Activated CD4-positive, CD25-positive, alpha-beta regulatory T cell treated with anti-CD3 and anti-CD28 coated beads, Interleukin-2, amount 50 U/mL, for 16 hours (primary cell): ENCODE measurements at regions not wholly inside any gene's neighbourhood (a gene's known extent, or its start where the extent isn't known, plus 50 kb on each side); places are given as distances from the start of the nearest gene placed in this dataset.

Source experiments
- DNase-seq: peaks from one replicate; pipeline ENCODE4 v3.0.0-alpha.2; 2020; ENCODE audit warnings: low read depth, low spot score

DNA sequence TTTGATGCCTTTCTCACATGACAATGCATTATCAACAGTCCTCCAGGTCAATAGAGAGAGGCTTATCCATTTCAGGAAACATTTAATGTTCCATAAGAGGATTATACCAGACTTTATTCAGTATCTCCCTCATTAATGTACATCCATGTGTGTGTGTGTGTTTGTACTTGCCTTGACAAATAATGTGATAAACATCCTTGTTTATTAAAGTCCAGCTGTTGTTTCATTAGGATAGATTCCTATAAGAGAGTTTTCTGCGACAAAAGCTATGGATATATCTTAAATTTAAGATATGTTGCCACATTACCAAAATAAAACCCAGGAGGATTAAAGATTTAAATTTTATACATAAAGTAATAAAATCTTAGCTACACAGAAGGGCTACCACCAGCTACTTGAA is 492.6 kb downstream of the TOX3 start:
- no peak for DNase-seq

- no peak for DNase-seq
These were observed 494.1 kb downstream of the TOX3 start for GRCh38 chr16:52052818-52053217.

GRCh38 chr16:52051414-52052172 is 495.4 kb downstream of the TOX3 start:
- DNase-seq = no peak

- no peak for DNase-seq
These were observed 496.5 kb downstream of the TOX3 start for GRCh38 chr16:52050418-52050817.

GRCh38 chr16:52035436-52035835 is 511.5 kb downstream of the TOX3 start:
- no peak for DNase-seq

DNA sequence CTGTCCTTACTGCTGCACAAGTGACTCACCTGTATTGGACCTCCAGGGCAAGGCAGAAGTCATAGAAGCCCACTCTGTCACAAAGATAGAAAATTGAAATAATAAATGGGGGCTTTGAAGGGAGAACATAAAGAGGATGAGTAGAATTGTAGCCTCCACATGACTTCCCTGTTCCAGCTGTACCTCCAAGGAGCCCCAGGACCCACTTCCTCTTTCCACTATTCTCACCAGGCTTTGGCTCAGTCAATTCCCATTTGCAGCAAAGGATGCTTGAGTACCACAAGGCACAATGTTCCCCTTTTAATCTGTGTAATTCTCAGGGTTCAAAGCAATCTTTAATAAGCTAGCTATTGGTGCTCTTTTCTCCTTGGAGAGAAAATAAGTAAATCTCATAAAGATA is 512.1 kb downstream of the TOX3 start:
- DNase-seq = no peak

GRCh38 chr16:52033992-52034391 is 513.0 kb downstream of the TOX3 start:
- no peak for DNase-seq

DNA sequence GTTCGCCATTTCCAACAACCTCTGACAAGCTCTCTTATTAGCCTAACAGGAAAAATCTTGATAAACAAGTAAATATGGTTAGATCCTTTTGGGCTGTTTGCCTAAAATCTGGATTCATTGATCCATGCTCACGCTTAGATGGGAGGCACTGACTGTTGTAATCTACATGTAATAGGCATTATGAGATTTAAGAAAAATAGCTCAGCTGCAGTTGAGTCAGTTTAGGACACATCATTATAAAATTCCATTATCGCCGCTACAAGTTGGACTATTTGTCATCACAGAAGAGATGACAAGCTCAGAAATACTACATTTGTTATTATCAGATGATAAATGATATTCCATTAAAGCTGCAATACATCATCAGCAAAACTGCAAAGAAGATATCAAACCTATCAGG is 524.0 kb downstream of the TOX3 start:
- no peak for DNase-seq

- DNase-seq = no peak
These were observed 524.8 kb downstream of the TOX3 start for GRCh38 chr16:52022177-52022576.

DNA sequence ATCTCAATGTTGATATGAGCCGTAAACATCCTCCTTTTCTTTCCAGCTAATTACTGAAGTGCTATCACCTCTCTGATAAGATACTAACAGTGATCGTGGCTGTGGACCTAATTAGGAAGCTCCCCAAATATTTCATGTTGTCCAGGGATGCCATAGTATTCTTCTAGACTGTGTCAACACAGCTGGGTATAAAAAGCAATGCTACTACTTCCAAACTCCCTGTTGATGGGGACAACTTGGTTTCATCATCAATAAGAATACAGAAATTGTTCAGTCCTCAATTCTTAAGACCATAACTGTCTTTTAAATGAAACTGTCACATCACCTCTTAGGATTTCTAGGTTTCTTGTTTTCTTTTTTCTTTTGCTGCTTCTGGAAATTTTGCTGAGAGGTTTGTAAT is 530.6 kb downstream of the TOX3 start:
- no peak for DNase-seq

GRCh38 chr16:52005551-52005950 is 541.4 kb downstream of the TOX3 start:
- DNase-seq = no peak

- no peak for DNase-seq
These were observed 542.6 kb downstream of the TOX3 start for GRCh38 chr16:52004343-52004742.

DNA sequence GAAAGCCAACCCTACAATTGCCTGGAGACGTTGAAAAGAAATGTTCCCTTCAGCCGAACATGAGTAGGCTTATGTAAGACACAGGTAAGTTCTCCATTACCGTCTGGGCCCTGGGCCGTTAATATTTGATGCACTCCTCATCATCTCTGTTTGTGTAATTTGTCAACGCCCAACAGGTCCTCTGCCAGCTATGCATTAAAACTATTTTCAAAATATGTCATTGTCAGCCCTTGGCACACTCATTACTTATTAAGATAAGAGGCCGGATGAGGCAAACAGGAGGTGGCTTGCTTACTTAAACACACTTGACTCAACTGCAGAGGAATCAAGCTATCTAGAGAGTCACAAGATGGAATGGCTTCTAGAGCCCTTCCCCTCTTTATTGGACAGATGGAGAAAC is 544.9 kb downstream of the TOX3 start:
- DNase-seq = no peak

DNA sequence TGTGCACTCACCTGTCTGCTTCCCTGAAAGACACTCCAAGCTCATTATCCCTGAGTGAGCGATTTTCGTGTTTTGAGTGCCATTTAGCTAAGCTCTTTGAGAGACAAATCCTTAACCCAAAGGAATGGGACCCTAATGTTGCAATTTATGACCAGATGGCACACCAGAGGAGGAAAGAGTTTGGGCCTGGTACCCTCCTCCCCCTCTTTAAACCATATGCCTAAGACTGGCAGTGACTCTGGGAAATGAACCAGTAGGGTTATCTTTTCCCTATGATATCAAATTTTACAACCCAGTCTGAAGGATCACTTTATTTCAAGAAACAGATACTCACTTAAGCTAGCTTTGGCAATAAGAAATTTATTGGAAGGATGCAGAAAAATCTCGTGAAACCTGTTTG is 550.4 kb downstream of the TOX3 start:
- DNase-seq = no peak

DNA sequence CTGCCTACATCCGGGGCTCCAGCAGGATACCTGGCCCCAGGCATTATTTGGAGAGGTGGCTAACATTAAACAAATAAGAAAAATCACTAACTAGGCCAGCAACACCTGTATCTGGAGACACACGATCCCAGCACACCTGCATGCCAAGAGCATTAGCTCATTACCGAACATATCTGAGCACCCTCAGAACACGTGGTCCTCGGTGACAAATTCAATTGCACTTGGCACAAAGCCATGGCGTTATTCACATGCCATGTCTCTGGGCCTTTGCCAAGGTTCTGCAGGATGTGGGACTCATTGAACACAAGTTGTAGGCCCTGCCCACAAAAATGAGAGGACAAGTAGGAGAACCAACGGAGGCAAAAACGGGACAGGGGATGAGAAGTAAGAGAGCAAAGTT is 552.3 kb downstream of the TOX3 start:
- DNase-seq = no peak

DNA sequence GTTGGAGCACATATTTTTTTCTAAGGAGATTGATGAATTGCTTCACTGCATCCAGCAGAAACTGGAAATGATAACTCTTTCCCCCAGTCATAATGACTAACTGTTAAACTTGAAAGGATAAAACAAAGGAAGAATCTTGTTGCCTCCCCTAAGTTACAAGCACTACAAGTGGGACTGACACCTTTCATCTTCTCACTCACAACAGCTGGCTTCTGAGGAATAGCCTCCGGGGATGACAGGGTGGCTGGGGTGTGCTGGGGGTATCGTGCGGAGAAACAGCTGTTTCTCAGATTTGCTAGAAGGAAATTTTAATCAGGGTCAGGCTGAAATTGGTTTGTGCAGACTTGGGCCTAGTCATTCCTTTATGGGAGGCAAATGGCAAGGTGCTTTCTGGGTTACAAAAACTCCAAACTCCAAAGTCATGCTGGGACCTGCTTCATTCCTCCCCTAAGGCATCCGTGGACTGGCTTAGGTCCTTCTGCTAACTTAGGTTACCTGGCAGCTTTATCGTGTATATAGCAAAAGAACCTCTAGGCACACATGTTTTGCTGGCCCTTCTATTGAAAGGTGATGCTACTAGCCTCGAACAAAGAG is 557.2 kb downstream of the TOX3 start:
- DNase-seq = no peak

- DNase-seq = no peak
These were observed 558.0 kb downstream of the TOX3 start for GRCh38 chr16:51988977-51989376.

DNA sequence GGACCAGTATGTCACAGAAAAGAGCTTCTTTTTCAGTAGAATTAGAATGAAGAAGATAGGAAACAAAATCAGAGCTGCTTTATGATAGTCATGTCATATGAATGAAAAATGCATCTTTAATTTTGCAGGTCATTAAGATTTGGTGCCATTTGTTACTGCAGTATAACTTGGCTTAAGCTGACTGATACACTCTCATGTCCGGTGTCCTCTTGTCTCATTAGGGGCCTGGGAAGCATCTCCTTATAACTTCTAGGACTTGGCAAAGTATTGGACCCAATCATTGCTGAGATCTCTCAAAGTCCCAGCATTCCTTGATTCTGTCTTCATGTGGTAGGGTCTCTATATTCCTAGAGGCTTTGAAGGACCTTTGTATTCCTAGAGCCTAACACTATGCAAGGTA is 559.4 kb downstream of the TOX3 start:
- no peak for DNase-seq

DNA sequence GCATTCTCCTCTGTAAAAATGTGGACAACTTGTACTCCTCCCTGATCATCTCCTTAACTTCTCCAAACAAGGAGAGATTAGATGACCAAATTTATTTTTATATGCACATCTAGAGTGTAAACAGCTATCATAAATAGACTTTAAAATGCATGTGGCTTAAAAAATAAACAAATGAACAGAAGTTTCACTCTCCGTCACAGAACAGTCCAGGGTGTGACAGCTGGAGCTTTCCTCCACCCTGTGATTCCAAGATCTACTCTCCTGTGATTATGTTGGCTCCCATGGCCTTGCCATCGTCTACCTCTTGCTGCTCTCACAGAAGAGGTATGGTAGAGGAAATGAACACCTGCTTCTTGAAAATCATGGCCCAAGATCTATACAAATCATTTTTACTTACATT is 560.2 kb downstream of the TOX3 start:
- no peak for DNase-seq

- no peak for DNase-seq
These were observed 560.6 kb downstream of the TOX3 start for GRCh38 chr16:51986301-51986700.

DNA sequence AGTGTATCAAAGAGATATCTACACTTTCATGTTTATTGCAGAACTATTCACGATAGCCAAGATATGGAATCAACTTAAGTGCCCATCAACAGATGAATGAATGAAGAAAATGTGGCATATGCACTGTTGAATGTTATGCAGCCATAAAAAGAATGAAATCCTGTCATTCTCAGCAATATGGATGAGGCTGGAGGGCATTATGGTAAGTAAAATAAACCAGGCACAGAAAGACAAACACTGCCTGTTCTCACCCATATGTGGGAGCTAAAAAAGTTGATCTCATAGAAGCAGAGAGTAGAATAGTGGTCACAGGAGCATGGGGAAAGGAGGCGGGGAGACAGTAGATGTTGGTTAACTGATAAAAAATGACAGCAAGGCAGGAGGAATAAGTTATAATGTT is 561.8 kb downstream of the TOX3 start:
- DNase-seq = no peak

GRCh38 chr16:51984395-51984794 is 562.5 kb downstream of the TOX3 start:
- no peak for DNase-seq
